Endothelial cell of umbilical vein (primary cell): ENCODE measurements at regions not wholly inside any gene's neighbourhood (a gene's known extent, or its start where the extent isn't known, plus 50 kb on each side); places are given as distances from the start of the nearest gene placed in this dataset.

Experiments used
- BruUV-seq: library from RNA; stranded (reverse); fragments of 400-500 nt; replicated peaks from 2 replicates; lab custom pipeline; 2021; lab: Mats Ljungman, UMichigan
- CTCF ChIA-PET: fragments of 300-600, 350-600 bp; sonication (Branson Sonifier 250); formaldehyde crosslinking; loops from one replicate; lab custom pipeline; 2021; ENCODE audit warnings: antibody characterized with exemption, inconsistent platforms; lab: Charles Lee
- POLR2A ChIA-PET: fragments of 300-600, 350-600 bp; sonication (Branson Sonifier 250); formaldehyde crosslinking; loops from one replicate; lab custom pipeline; 2021; ENCODE audit warnings: antibody characterized with exemption, inconsistent platforms; lab: Charles Lee
- DNase-seq: peaks from one replicate; pipeline ENCODE4 v3.0.0-alpha.2; 2011; ENCODE audit warnings: low read depth, low spot score
- FAIRE-seq: peaks from 2 replicates; lab custom pipeline; 2011; peaks lifted over from hg19 to GRCh38; lab: Jason Lieb, UNC
- H2AFZ ChIP-seq: 2 replicates; pipeline ENCODE4 v1.6.0; 2012; ENCODE audit warnings: low read depth, low read length, control low read depth, inconsistent platforms
- H3K27ac ChIP-seq: 2 replicates; pipeline ENCODE4 v1.5.1; 2011; ENCODE audit warnings: low read depth, mild to moderate bottlenecking, control low read depth, low read length, moderate library complexity; ENCODE audit not compliant: insufficient read depth
- H3K27me3 ChIP-seq, 2 experiments: 2 replicates each; pipeline versions ENCODE4 v1.6.0 to v1.6.1; 2011; ENCODE audit warnings: low read length in 2 of 2, mixed read lengths in 1 of 2; ENCODE audit not compliant: control insufficient read depth in 2 of 2, insufficient read depth in 2 of 2
- H3K36me3 ChIP-seq, 2 experiments: 2 replicates in 1 of 2; 3 replicates in 1 of 2; pipeline ENCODE4 v1.5.1; 2011; ENCODE audit warnings: low read length in 2 of 2, mild to moderate bottlenecking in 1 of 2, moderate library complexity in 1 of 2; ENCODE audit not compliant: control insufficient read depth in 2 of 2, insufficient read depth in 2 of 2; ENCODE audit errors: extremely low read depth in 1 of 2
- H3K4me1 ChIP-seq: 3 replicates; pipeline ENCODE4 v1.5.1; 2011; ENCODE audit warnings: mild to moderate bottlenecking, low read length; ENCODE audit not compliant: control insufficient read depth, insufficient read depth; ENCODE audit errors: extremely low read depth
- H3K4me2 ChIP-seq: 2 replicates; pipeline ENCODE4 v1.6.1; 2011; ENCODE audit warnings: low read length, control low read depth, mixed read lengths; ENCODE audit not compliant: insufficient read depth
- H3K4me3 ChIP-seq, 3 experiments: fragments of 200-600 bp in 1 of 3; sonication (generic), shearing (Covaris generic) in 1 of 3; replicated peaks in 1 of 3; 2 replicates each; pipeline ENCODE4 v1.5.1; 2011 to 2016; ENCODE audit warnings: control low read depth in 3 of 3, low read length in 3 of 3, mild to moderate bottlenecking in 2 of 3, inconsistent platforms in 1 of 3, low read depth in 1 of 3, moderate library complexity in 1 of 3; ENCODE audit not compliant: insufficient read depth in 1 of 3
- H3K79me2 ChIP-seq: 2 replicates; pipeline ENCODE4 v1.6.0; 2012; ENCODE audit warnings: low read length, inconsistent platforms; ENCODE audit not compliant: control insufficient read depth, insufficient read depth
- H3K9ac ChIP-seq: replicated peaks from 2 replicates; pipeline ENCODE3; 2011; ENCODE audit warnings: low read length, control low read depth; ENCODE audit not compliant: insufficient read depth; ENCODE audit errors: extremely low read depth
- H3K9me1 ChIP-seq: replicated peaks from 3 replicates; pipeline ENCODE4 v1.6.0; 2011; ENCODE audit warnings: mild to moderate bottlenecking, low read length; ENCODE audit not compliant: control insufficient read depth, insufficient read depth; ENCODE audit errors: extremely low read depth
- H3K9me3 ChIP-seq: replicated peaks from 2 replicates; pipeline ENCODE4 v1.5.1; 2012; ENCODE audit warnings: low read length, inconsistent platforms; ENCODE audit not compliant: control insufficient read depth, insufficient read depth
- H4K20me1 ChIP-seq: replicated peaks from 2 replicates; pipeline ENCODE3; 2011; ENCODE audit warnings: mild to moderate bottlenecking, low read length; ENCODE audit not compliant: control insufficient read depth, insufficient read depth; ENCODE audit errors: extremely low read depth
- CTCF ChIP-seq, 2 donors: IDR thresholded peaks; 1 replicate in 1 of 2; 2 replicates in 1 of 2; pipeline ENCODE4 v1.5.1; 2011; ENCODE audit warnings: low read length in 2 of 2, mild to moderate bottlenecking in 2 of 2, moderate library complexity in 2 of 2, control low read depth in 1 of 2, inconsistent platforms in 1 of 2, low read depth in 1 of 2; ENCODE audit not compliant: insufficient read depth in 1 of 2; ENCODE audit errors: extremely low read depth in 1 of 2
- EZH2 ChIP-seq: IDR thresholded peaks from 2 replicates; pipeline ENCODE4 v1.6.1; 2012; ENCODE audit warnings: borderline replicate concordance, low read depth, mild to moderate bottlenecking, moderate library complexity, low read length, inconsistent platforms; ENCODE audit not compliant: severe bottlenecking
- FOS ChIP-seq: IDR thresholded peaks from 2 replicates; pipeline ENCODE4 v1.6.1; 2011; ENCODE audit warnings: mild to moderate bottlenecking, low read length, moderate library complexity, borderline replicate concordance; ENCODE audit not compliant: insufficient read depth
- GATA2 ChIP-seq: IDR thresholded peaks from 2 replicates; pipeline ENCODE4 v1.7.0; 2011; ENCODE audit warnings: low read depth, mild to moderate bottlenecking, moderate library complexity, mixed read lengths, low read length; ENCODE audit not compliant: insufficient read length, insufficient read depth
- JUN ChIP-seq: IDR thresholded peaks from 2 replicates; pipeline ENCODE4 v1.6.1; 2011; ENCODE audit warnings: borderline replicate concordance, low read depth; ENCODE audit not compliant: insufficient read length, insufficient read depth
- MAX ChIP-seq: IDR thresholded peaks from 2 replicates; pipeline ENCODE4 v1.6.1; 2011; ENCODE audit not compliant: insufficient read depth, insufficient read length
- MYC ChIP-seq: IDR thresholded peaks from one replicate; pipeline ENCODE4 v1.6.1; 2011; ENCODE audit warnings: mild to moderate bottlenecking, low read depth, low read length
- POLR2A ChIP-seq: IDR thresholded peaks from 2 replicates; pipeline ENCODE4 v1.6.1; 2012; ENCODE audit warnings: low read depth, mild to moderate bottlenecking, control low read depth, low read length
- POLR2AphosphoS5 ChIP-seq: IDR thresholded peaks from 2 replicates; pipeline ENCODE4 v1.6.1; 2012; ENCODE audit warnings: low read depth, mild to moderate bottlenecking, control low read depth, low read length, moderate library complexity; ENCODE audit not compliant: insufficient read depth
- dilution Hi-C: fragments of 300-500 bp; cut with MboI; formaldehyde crosslinking; loops from one replicate; pipeline ENCODE4 v1.15.0; 2019; ENCODE audit warnings: low sequenced_read_pairs; ENCODE audit not compliant: extremely low pct_ligation_motif_present
- intact Hi-C: fragments of 100-400 bp; cut with micrococcal nuclease; formaldehyde crosslinking; loops from one replicate; pipeline ENCODE4 v1.10.0; 2022

DNA sequence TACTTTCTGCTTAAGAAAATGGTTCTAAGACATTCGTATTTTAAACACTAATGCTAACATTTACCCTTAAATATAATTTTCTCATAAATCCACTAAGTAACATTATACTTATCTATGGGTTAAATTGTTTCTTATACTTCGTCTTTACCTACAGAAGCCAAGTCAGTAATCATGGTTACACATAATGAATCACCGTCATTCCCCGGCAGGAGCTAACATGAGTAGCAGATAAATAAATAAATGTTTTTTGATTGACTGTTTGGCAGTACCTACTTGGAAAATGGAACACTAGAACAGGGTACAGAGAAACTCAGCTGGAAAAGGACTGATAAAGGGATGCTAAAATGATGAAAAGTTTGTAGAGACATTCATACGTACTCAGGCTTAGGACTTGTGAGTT lies 430.4 kb downstream of the ACTRT1 start:
- ChIA-PET POLR2A (no interaction called here), CTCF (no interaction called here)
- no peak for TF ChIP-seq POLR2AphosphoS5
- no peak for TF ChIP-seq FOS
- TF ChIP-seq POLR2A = no peak
- no peak for TF ChIP-seq MAX
- TF ChIP-seq CTCF (IDR thresholded peaks at IDR 0.05; ENCODE audit: extremely low read depth in 1 of 2, insufficient read depth in 1 of 2, low read depth in 1 of 2, low read length in 2 of 2) = no peak
- no peak for TF ChIP-seq EZH2
- intact Hi-C loops = no loop called here
- Histone ChIP-seq H4K20me1 (no peaks in the 10 kb centered on the region), H3K4me2 (no peak overlapping the region), H3K27me3 (no peaks in the 10 kb centered on the region), H3K9ac (no peak overlapping the region), H3K9me3 (no peaks in the 10 kb centered on the region), H3K79me2 (no peaks in the 10 kb centered on the region), H3K27ac (no peak overlapping the region), H3K9me1 (no peaks in the 10 kb centered on the region), H3K4me3 (no peak overlapping the region), H2AFZ (no peak overlapping the region), H3K4me1 (no peaks in the 10 kb centered on the region), H3K36me3 (no peaks in the 10 kb centered on the region)
- BruUV-seq = no TSS peak
- dilution Hi-C loops = no loop called here
- FAIRE-seq (no peak), DNase-seq (no peak)

GRCh38 chrX:127606590-127606989 lies 445.6 kb downstream of the ACTRT1 start:
- Histone ChIP-seq H3K9ac (no peak overlapping the region), H2AFZ (no peak overlapping the region), H3K9me3 (no peaks in the 10 kb centered on the region), H3K27me3 (no peaks in the 10 kb centered on the region), H3K36me3 (no peaks in the 10 kb centered on the region), H3K4me2 (no peak overlapping the region), H4K20me1 (no peaks in the 10 kb centered on the region), H3K27ac (no peak overlapping the region), H3K79me2 (no peaks in the 10 kb centered on the region), H3K4me3 (no peak overlapping the region), H3K9me1 (no peaks in the 10 kb centered on the region), H3K4me1 (no peaks in the 10 kb centered on the region)
- intact Hi-C loops (no loop called here), dilution Hi-C loops (no loop called here)
- DNase-seq = no peak
- POLR2A ChIA-PET = no interaction called here
- no peak for FAIRE-seq
- TF ChIP-seq CTCF (IDR thresholded peaks at IDR 0.05; ENCODE audit: extremely low read depth in 1 of 2, insufficient read depth in 1 of 2, low read depth in 1 of 2, low read length in 2 of 2) (no peak), POLR2A (no peak), FOS (no peak), EZH2 (no peak), POLR2AphosphoS5 (no peak), MAX (no peak), GATA2 (no peak), MYC (no peak), JUN (no peak)
- no TSS peak for BruUV-seq
- CTCF ChIA-PET = no interaction called here
